ENCODE measurements at regions not wholly inside any gene's neighbourhood (a gene's known extent, or its start where the extent isn't known, plus 50 kb on each side); places are given as distances from the start of the nearest gene placed in this dataset.
"Not testable (repeated sequence)": the region's sequence is repeated elsewhere in the genome, so short reads cannot be mapped to it uniquely, and the experiment has no call there.

GRCh38 chr21:17269760-17270159 lies 243.1 kb upstream of the CXADR start:
- H3K27ac Mint-ChIP-seq: no peak overlapping the region
- intact Hi-C loops (cut with DNase I, micrococcal nuclease): no loop called here
- H3K4me3 Mint-ChIP-seq: no peak overlapping the region
- POLR2A ChIA-PET: no interaction called here
- ATAC-seq: no peak
- H3K27me3 Mint-ChIP-seq: no peaks in the 10 kb centered on the region
- CTCF ChIA-PET: no interaction called here
- peaks cover 7% of the 10 kb centered on the region for H3K9me3 Mint-ChIP-seq (ENCODE audit: low read depth)
- no peak for DNase-seq
- H3K4me1 Mint-ChIP-seq: no peaks in the 10 kb centered on the region
- H3K36me3 Mint-ChIP-seq (ENCODE audit: low read depth): no peaks in the 10 kb centered on the region

DNA sequence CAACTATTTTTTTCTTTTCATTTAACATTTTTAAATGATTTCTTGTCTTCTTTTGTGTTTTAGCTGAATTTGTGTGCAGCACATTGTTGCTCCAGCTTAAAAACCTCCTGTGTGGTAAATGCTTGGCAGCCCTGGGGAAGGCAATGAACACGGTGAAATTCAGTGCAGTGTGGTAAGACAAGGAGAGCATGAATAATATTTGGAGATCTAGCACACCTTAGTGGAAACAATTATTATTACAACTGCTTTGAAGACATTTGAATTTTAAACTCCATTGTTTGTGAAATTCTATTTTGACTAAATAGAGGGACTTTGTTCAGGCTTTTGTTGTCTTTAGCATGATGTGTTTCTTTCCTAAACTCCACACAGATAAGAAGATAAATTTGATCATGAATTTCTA lies 242.6 kb upstream of the CXADR start:
- no peaks in the 10 kb centered on the region for H3K27me3 Mint-ChIP-seq
- POLR2A ChIA-PET: no interaction called here
- no peak for DNase-seq
- intact Hi-C loops (cut with DNase I, micrococcal nuclease): no loop called here
- H3K27ac Mint-ChIP-seq: no peak overlapping the region
- ATAC-seq: no peak
- no peaks in the 10 kb centered on the region for H3K36me3 Mint-ChIP-seq (ENCODE audit: low read depth)
- no peak overlapping the region for H3K4me3 Mint-ChIP-seq
- peaks cover 7% of the 10 kb centered on the region for H3K9me3 Mint-ChIP-seq (ENCODE audit: low read depth)
- no peaks in the 10 kb centered on the region for H3K4me1 Mint-ChIP-seq
- CTCF ChIA-PET: no interaction called here

DNA sequence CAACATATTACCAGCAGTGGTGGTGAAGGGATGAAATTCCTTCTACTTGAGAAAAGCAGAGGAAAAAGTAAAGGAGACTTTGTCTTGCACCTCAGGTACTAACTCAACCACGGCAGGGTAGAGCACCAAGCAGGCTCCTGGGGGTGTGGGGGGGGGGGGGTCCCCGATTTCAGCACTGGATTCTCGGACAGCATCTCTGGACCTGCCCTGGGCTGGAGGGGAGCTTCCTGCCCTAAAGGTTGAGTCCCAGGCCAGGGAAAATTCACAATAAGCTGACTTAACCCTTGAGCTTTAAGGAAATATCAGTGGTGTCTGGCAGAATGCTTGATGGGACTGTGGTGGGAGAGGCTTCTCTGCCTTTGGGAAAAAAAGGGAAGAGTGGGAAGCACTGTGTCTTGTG lies 233.2 kb upstream of the CXADR start:
- Mint-ChIP-seq H3K27me3 (no peaks in the 10 kb centered on the region), H3K27ac (no peak overlapping the region), H3K4me1 (no peaks in the 10 kb centered on the region), H3K4me3 (no peak overlapping the region), H3K36me3 (ENCODE audit: low read depth) (no peaks in the 10 kb centered on the region), H3K9me3 (ENCODE audit: low read depth) (peaks cover 33% of the 10 kb centered on the region)
- ATAC-seq: no peak
- intact Hi-C loops (cut with DNase I, micrococcal nuclease): no loop called here
- CTCF ChIA-PET: no interaction called here
- POLR2A ChIA-PET: no interaction called here
- no peak for DNase-seq

- intact Hi-C loops (cut with DNase I, micrococcal nuclease); CTCF ChIA-PET; ATAC-seq; H3K36me3 Mint-ChIP-seq (ENCODE audit: low read depth); DNase-seq; POLR2A ChIA-PET; H3K27me3 Mint-ChIP-seq; H3K27ac Mint-ChIP-seq; H3K4me3 Mint-ChIP-seq; H3K4me1 Mint-ChIP-seq: not testable (repeated sequence)
- peaks cover 14% of the 10 kb centered on the region for H3K9me3 Mint-ChIP-seq (ENCODE audit: low read depth)
Observed at GRCh38 chr21:17293016-17293562, 219.8 kb upstream of the CXADR start.

GRCh38 chr21:17295997-17296396 lies 216.8 kb upstream of the CXADR start:
- POLR2A ChIA-PET: no interaction called here
- peaks cover 14% of the 10 kb centered on the region for H3K9me3 Mint-ChIP-seq (ENCODE audit: low read depth)
- H3K4me3 Mint-ChIP-seq: no peak overlapping the region
- H3K4me1 Mint-ChIP-seq: no peaks in the 10 kb centered on the region
- ATAC-seq (no peak), DNase-seq (no peak)
- no peaks in the 10 kb centered on the region for H3K36me3 Mint-ChIP-seq (ENCODE audit: low read depth)
- no peaks in the 10 kb centered on the region for H3K27me3 Mint-ChIP-seq
- no peak overlapping the region for H3K27ac Mint-ChIP-seq
- CTCF ChIA-PET: interaction anchor here (0.7 kb wide), 1 partner anchor 644 kb away, joined by 3 read pairs; no protein-coding TSS in a partner anchor
- intact Hi-C loops (cut with DNase I, micrococcal nuclease): no loop called here

DNA sequence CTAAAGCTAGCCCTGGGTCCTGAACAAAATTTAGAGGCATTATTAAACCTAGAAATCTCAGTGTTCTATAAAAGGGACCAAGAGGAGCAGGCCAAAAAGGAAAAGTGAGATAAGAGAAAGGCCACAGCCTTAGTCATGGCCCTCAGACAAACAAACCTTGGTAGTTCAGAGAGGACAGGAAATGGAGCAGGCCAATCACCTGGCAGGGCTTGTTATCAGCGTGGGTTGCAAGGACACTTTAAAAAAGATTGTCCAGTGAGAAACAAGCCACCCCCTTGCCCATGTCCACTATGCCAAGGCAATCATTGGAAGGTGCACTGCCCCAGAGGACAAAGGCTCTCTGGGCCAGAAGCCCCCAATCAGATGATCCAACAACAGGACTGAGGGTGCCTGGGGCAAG lies 213.3 kb upstream of the CXADR start:
- H3K4me3 Mint-ChIP-seq; H3K27ac Mint-ChIP-seq; POLR2A ChIA-PET; DNase-seq; ATAC-seq; intact Hi-C loops (cut with DNase I, micrococcal nuclease); CTCF ChIA-PET; H3K36me3 Mint-ChIP-seq (ENCODE audit: low read depth); H3K27me3 Mint-ChIP-seq; H3K4me1 Mint-ChIP-seq: not testable (repeated sequence)
- peaks cover 13% of the 10 kb centered on the region for H3K9me3 Mint-ChIP-seq (ENCODE audit: low read depth)

- not testable (repeated sequence) for H3K36me3 Mint-ChIP-seq (ENCODE audit: low read depth)
Observed at GRCh38 chr21:17327715-17328114, 185.1 kb upstream of the CXADR start.

DNA sequence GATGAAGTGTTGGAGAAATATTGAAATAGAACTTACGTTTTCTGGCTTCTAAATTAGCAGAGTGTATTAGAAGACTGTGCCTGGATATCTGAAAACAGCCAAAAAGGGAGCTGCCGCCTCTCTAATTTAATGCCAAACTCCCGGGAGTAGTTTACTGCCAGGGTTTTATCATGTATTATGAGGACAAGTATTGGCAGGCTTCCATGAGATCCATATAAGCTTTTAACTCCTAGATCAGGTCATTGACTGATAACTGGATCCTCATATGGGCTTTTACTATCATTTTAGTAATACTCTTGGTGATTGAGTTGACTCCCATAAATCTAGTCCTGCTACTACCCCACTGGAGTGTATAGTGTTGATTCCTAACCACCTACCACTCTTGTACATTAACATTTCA lies 178.4 kb upstream of the CXADR start:
- H3K27me3 Mint-ChIP-seq: no peaks in the 10 kb centered on the region
- no peaks in the 10 kb centered on the region for H3K9me3 Mint-ChIP-seq (ENCODE audit: low read depth)
- H3K4me1 Mint-ChIP-seq: no peaks in the 10 kb centered on the region
- POLR2A ChIA-PET: no interaction called here
- H3K27ac Mint-ChIP-seq: no peak overlapping the region
- H3K36me3 Mint-ChIP-seq (ENCODE audit: low read depth): no peaks in the 10 kb centered on the region
- no peak for ATAC-seq
- intact Hi-C loops (cut with DNase I, micrococcal nuclease): no loop called here
- no peak overlapping the region for H3K4me3 Mint-ChIP-seq
- CTCF ChIA-PET: no interaction called here
- DNase-seq: no peak

More at GRCh38 chr21:17327715-17328114, 185.1 kb upstream of the CXADR start:
- H3K4me1 Mint-ChIP-seq; H3K27ac Mint-ChIP-seq; POLR2A ChIA-PET; H3K4me3 Mint-ChIP-seq; intact Hi-C loops (cut with DNase I, micrococcal nuclease); H3K27me3 Mint-ChIP-seq; DNase-seq; H3K9me3 Mint-ChIP-seq (ENCODE audit: low read depth); ATAC-seq: not testable (repeated sequence)
- CTCF ChIA-PET: interaction anchor here (0.7 kb wide), 1 partner anchor 1534 kb away, joined by 3 read pairs; no protein-coding TSS in a partner anchor

DNA sequence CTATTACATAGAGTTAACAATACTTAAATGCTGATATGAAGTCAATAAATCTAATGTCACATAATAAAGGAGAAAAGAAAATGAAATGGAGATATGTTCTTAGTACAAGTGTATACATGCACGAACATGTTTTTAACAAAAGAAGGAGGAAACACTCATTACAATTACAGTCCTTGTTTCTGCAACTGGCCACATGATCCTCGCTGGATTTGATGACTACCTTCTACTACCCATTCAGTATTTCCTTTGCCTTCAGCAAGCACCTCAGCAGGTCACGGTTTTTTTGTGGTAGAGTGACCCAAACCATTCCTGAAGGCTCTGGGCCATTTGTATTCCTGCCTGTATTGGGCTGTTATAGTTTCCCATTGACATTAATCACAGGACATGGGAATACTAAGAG lies 172.8 kb upstream of the CXADR start:
- Mint-ChIP-seq H3K4me1 (no peaks in the 10 kb centered on the region), H3K4me3 (no peak overlapping the region), H3K36me3 (ENCODE audit: low read depth) (no peaks in the 10 kb centered on the region), H3K27ac (no peak overlapping the region), H3K27me3 (no peaks in the 10 kb centered on the region), H3K9me3 (ENCODE audit: low read depth) (peaks cover 3% of the 10 kb centered on the region)
- DNase-seq (no peak), ATAC-seq (no peak)
- ChIA-PET CTCF (no interaction called here), POLR2A (no interaction called here)
- intact Hi-C loops (cut with DNase I, micrococcal nuclease): no loop called here

DNA sequence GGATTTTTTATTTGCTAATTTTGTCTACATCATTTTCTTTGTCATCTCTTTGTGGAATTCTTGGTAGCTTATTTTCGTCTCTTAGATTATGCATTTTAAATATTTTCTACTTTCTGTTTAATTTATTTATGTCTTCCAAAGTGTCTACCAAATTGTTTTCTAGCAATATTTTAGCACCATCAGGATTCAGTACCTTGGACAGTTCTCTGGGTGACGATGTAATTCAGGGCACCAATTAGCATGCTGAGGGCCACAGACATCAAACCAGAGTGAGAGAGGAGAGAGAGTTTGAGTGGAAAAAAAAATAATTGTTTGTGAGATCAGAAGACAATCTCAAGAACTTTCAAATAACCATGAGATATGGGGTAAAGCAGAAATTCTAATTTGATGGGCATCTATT lies 169.8 kb upstream of the CXADR start:
- ChIA-PET CTCF (no interaction called here), POLR2A (no interaction called here)
- Mint-ChIP-seq H3K27me3 (no peaks in the 10 kb centered on the region), H3K4me1 (no peaks in the 10 kb centered on the region), H3K27ac (no peak overlapping the region), H3K36me3 (ENCODE audit: low read depth) (no peaks in the 10 kb centered on the region), H3K9me3 (ENCODE audit: low read depth) (peaks cover 3% of the 10 kb centered on the region), H3K4me3 (no peak overlapping the region)
- DNase-seq: no peak
- intact Hi-C loops (cut with DNase I, micrococcal nuclease): no loop called here
- no peak for ATAC-seq

DNA sequence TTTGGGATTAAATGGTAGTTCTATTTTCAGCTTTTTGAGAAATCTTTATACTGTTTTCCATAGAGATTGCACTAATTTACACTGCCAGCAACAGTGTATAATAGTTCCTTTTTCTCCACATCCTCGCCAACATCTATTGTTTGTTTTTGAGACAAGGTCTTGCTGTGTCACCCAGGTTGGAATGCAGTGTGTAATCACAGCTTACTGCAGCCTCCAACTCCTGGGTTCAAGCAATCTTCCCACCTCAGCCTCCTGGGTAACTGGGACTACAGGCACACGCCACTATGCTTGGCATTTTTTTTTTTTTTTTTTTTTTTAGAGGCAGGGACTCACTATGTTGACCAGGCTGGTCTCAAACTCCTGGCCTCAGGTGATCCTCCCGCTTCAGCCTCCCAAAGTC lies 164.5 kb upstream of the CXADR start:
- ChIA-PET POLR2A (no interaction called here), CTCF (no interaction called here)
- intact Hi-C loops (cut with DNase I, micrococcal nuclease): no loop called here
- no peaks in the 10 kb centered on the region for H3K4me1 Mint-ChIP-seq
- DNase-seq: no peak
- no peak overlapping the region for H3K27ac Mint-ChIP-seq
- H3K36me3 Mint-ChIP-seq (ENCODE audit: low read depth): no peaks in the 10 kb centered on the region
- H3K27me3 Mint-ChIP-seq: peaks cover 4% of the 10 kb centered on the region
- no peak for ATAC-seq
- no peak overlapping the region for H3K4me3 Mint-ChIP-seq
- H3K9me3 Mint-ChIP-seq (ENCODE audit: low read depth): no peaks in the 10 kb centered on the region

DNA sequence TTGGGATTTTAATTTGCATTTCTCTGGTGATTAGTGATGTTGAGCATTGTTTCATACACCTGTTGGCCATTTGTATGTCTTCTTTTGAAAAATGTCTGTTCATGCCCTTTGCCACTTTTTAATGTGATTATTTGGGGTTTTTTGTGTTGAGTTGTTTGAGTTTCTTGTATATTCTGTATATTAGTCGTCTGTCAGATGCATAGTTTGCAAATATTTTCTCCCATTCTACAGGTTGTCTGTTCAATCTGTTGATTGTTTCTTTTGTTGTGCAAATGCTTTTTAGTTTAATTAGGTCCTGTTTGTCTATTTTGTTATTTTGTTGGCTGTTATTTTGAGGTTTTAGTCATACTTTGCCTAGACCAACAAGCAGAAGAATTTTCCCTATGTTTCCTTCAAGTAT lies 164.0 kb upstream of the CXADR start:
- Mint-ChIP-seq H3K27me3 (peaks cover 4% of the 10 kb centered on the region), H3K4me3 (no peak overlapping the region), H3K36me3 (ENCODE audit: low read depth) (no peaks in the 10 kb centered on the region), H3K9me3 (ENCODE audit: low read depth) (no peaks in the 10 kb centered on the region), H3K27ac (no peak overlapping the region), H3K4me1 (no peaks in the 10 kb centered on the region)
- DNase-seq (no peak), ATAC-seq (no peak)
- ChIA-PET POLR2A (no interaction called here), CTCF (interaction anchor here (0.6 kb wide), 1 partner anchor 8 kb away, joined by 3 read pairs; no protein-coding TSS in a partner anchor)
- intact Hi-C loops (cut with DNase I, micrococcal nuclease): no loop called here

DNA sequence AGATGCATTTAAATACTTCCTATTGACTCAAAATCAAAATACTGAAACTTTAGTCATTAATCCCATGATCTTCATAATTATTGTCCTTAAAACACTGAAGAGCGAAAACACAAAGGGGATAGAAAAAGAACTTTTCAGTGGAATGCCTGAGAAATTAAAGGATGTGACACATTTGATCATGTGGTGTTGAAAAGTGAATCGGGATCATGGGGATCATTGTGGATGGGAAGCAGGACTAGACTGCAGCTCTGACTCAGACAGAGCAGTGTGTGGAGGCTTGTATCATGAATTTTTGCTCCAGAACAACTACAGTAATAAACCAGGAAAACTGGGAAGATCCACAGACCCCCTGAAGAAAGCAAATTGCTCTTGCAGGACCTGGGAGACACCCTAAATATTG lies 161.1 kb upstream of the CXADR start:
- Mint-ChIP-seq H3K27me3 (peaks cover 4% of the 10 kb centered on the region), H3K9me3 (ENCODE audit: low read depth) (no peaks in the 10 kb centered on the region), H3K36me3 (ENCODE audit: low read depth) (no peaks in the 10 kb centered on the region), H3K4me3 (no peak overlapping the region), H3K27ac (no peak overlapping the region), H3K4me1 (no peaks in the 10 kb centered on the region)
- CTCF ChIA-PET: no interaction called here
- DNase-seq: no peak
- no peak for ATAC-seq
- POLR2A ChIA-PET: no interaction called here
- intact Hi-C loops (cut with DNase I, micrococcal nuclease): no loop called here
